ENCODE measurements at regions not wholly inside any gene's neighbourhood (a gene's known extent, or its start where the extent isn't known, plus 50 kb on each side); places are given as distances from the start of the nearest gene placed in this dataset.
"Not testable (repeated sequence)": the region's sequence is repeated elsewhere in the genome, so short reads cannot be mapped to it uniquely, and the experiment has no call there.

- DNase-seq: no peak
Observed at GRCh38 chr11:90323289-90323688, 100.4 kb upstream of the CHORDC1 start.

DNA sequence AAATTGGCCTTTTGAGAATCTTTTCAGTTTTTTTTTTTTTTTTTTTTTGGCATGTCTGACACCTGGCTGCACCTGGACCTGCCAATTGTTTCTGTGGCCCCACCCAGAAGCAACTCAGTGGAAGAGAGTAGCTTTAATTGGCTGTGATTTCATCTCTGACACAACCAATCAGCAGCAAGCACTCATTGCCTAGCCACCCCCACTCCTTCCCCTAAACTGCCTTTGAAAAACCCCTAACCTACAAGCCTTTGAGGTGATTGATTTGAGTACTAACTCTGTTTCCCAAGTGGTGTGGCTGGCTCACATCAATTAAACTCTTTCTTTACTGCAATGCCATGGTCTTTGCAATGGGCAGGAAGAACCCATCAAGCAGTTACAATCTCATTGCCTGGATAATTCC lies 98.2 kb upstream of the CHORDC1 start:
- no peak for DNase-seq

- no peak for DNase-seq
Observed at GRCh38 chr11:90318651-90319050, 95.8 kb upstream of the CHORDC1 start.

- no peak for DNase-seq
Observed at GRCh38 chr11:90310210-90310609, 87.4 kb upstream of the CHORDC1 start.

DNA sequence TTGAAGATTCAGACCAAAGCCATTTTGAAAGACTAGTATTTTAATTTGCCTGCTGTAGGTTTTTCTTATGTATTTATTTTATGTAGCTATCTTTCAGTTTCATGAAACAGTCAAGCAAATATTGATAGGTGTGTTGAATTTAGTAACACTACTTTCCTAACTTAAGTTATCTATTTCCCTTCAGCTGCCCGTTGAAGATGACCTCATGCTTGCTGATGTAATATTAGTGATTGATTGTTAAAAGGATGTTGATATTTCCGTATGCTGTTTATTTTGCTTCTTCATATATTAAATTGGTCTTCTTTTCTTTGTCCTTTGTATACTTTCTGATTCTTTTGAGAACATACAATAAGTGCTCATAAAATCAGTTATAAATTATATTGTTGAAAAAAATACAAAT lies 86.8 kb upstream of the CHORDC1 start:
- DNase-seq: no peak

GRCh38 chr11:90294526-90294925 lies 71.7 kb upstream of the CHORDC1 start:
- no peak for DNase-seq

DNA sequence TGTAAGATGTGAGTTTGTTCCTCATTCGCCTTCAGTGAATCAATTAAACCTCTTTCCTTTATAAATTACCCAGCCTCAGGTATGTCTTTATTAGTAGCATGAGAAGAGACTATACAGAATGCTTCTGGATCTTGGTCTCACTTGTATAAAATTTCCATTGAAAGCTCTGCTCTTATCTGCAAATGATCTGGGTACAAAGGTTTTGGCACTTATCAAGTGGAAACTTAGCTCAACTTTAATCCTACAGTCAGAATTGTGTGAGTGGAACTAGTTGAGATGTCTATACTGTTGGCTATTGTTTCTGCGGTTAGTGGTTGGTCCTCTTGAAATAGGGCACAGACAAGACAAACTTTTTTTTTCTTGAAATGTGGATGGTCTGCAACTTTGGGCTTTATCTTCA lies 71.2 kb upstream of the CHORDC1 start:
- no peak for DNase-seq

GRCh38 chr11:90288212-90288821 lies 65.5 kb upstream of the CHORDC1 start:
- DNase-seq: peak; percentile 62

GRCh38 chr11:90286640-90287039 lies 63.8 kb upstream of the CHORDC1 start:
- no peak for DNase-seq

- DNase-seq: no peak
Observed at GRCh38 chr11:90284171-90284570, 61.3 kb upstream of the CHORDC1 start.

GRCh38 chr11:90282551-90283071 lies 59.8 kb upstream of the CHORDC1 start:
- DNase-seq: not testable (repeated sequence)

- no peak for DNase-seq
Observed at GRCh38 chr11:90274362-90274761, 51.5 kb upstream of the CHORDC1 start.
